ENCODE measurements at regions not wholly inside any gene's neighbourhood (a gene's known extent, or its start where the extent isn't known, plus 50 kb on each side); places are given as distances from the start of the nearest gene placed in this dataset.

DNA sequence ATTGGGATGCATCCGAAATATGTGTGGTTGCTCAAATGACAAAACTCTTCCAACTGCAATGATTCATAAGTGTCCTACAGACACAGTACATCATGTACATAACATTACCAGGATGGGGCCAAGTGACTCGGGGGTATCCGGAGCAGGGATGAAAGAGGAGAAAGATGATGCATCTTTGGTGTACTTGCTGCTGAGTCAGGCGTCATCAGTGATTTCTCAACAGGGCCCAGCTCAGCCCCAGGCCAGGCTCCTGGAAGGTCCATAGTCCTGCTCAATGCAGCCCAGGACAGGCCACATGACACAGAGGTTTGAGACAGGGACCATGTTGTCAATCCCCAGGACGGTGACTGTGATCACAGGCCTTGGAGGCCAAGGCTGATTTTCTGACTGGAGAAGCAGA, 59.3 kb downstream of the GGTLC2 start (continued):
- no peak for TF ChIP-seq JUND (CRISPR knock-in tag; IDR thresholded peaks at IDR 0.05)
- TF ChIP-seq, protein P1, sequence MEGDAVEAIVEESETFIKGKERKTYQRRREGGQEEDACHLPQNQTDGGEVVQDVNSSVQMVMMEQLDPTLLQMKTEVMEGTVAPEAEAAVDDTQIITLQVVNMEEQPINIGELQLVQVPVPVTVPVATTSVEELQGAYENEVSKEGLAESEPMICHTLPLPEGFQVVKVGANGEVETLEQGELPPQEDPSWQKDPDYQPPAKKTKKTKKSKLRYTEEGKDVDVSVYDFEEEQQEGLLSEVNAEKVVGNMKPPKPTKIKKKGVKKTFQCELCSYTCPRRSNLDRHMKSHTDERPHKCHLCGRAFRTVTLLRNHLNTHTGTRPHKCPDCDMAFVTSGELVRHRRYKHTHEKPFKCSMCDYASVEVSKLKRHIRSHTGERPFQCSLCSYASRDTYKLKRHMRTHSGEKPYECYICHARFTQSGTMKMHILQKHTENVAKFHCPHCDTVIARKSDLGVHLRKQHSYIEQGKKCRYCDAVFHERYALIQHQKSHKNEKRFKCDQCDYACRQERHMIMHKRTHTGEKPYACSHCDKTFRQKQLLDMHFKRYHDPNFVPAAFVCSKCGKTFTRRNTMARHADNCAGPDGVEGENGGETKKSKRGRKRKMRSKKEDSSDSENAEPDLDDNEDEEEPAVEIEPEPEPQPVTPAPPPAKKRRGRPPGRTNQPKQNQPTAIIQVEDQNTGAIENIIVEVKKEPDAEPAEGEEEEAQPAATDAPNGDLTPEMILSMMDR (CRISPR knock-in tag; IDR thresholded peaks at IDR 0.05), result no peak
- no peak for TF ChIP-seq ZNF230 (CRISPR knock-in tag; IDR thresholded peaks at IDR 0.05)
- TF ChIP-seq CREB1 (IDR thresholded peaks at IDR 0.05), result no peak
- no peak for TF ChIP-seq CREB1 (CRISPR knock-in tag; IDR thresholded peaks at IDR 0.05)
- no peak for TF ChIP-seq ZKSCAN8 (CRISPR knock-in tag; IDR thresholded peaks at IDR 0.05; ENCODE audit: borderline replicate concordance)
- TF ChIP-seq NFE2L2 (IDR thresholded peaks at IDR 0.05; ENCODE audit: low read length), result no peak
- no peak for TF ChIP-seq IRF2 (CRISPR knock-in tag; IDR thresholded peaks at IDR 0.05)
- TF ChIP-seq ZFP36L2 (CRISPR knock-in tag; IDR thresholded peaks at IDR 0.05), result no peak
- TF ChIP-seq, protein P2, sequence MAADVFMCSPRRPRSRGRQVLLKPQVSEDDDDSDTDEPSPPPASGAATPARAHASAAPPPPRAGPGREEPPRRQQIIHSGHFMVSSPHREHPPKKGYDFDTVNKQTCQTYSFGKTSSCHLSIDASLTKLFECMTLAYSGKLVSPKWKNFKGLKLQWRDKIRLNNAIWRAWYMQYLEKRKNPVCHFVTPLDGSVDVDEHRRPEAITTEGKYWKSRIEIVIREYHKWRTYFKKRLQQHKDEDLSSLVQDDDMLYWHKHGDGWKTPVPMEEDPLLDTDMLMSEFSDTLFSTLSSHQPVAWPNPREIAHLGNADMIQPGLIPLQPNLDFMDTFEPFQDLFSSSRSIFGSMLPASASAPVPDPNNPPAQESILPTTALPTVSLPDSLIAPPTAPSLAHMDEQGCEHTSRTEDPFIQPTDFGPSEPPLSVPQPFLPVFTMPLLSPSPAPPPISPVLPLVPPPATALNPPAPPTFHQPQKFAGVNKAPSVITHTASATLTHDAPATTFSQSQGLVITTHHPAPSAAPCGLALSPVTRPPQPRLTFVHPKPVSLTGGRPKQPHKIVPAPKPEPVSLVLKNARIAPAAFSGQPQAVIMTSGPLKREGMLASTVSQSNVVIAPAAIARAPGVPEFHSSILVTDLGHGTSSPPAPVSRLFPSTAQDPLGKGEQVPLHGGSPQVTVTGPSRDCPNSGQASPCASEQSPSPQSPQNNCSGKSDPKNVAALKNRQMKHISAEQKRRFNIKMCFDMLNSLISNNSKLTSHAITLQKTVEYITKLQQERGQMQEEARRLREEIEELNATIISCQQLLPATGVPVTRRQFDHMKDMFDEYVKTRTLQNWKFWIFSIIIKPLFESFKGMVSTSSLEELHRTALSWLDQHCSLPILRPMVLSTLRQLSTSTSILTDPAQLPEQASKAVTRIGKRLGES (CRISPR knock-in tag; IDR thresholded peaks at IDR 0.05; ENCODE audit: borderline replicate concordance), result no peak
- TF ChIP-seq ZFY (CRISPR knock-in tag; IDR thresholded peaks at IDR 0.05), result no peak

All from HepG2 (cell line).